Stimulated activated CD4-positive, alpha-beta T cell treated with anti-CD3 and anti-CD28 coated beads, Interleukin-2, amount 100 ng/mL, for 48 hours (primary cell): ENCODE measurements at regions not wholly inside any gene's neighbourhood (a gene's known extent, or its start where the extent isn't known, plus 50 kb on each side); places are given as distances from the start of the nearest gene placed in this dataset.
"Not testable (repeated sequence)": the region's sequence is repeated elsewhere in the genome, so short reads cannot be mapped to it uniquely, and the experiment has no call there.

Experiments used
- DNase-seq, 2 donors: peaks; one replicate each; pipeline ENCODE4 v3.0.0-alpha.2; 2020

GRCh38 chr1:67482733-67483482 lies 52.7 kb upstream of the SERBP1 start:
- no peak for DNase-seq

- DNase-seq = no peak
These were observed 54.3 kb upstream of the SERBP1 start for GRCh38 chr1:67484492-67484891.

- DNase-seq = no peak
These were observed 55.0 kb upstream of the SERBP1 start for GRCh38 chr1:67485046-67485811.

- no peak for DNase-seq
These were observed 59.4 kb upstream of the SERBP1 start for GRCh38 chr1:67489643-67490042.

- DNase-seq = no peak
These were observed 61.1 kb upstream of the SERBP1 start for GRCh38 chr1:67491280-67491679.

- DNase-seq = no peak
These were observed 62.9 kb upstream of the SERBP1 start for GRCh38 chr1:67493148-67493547.

- DNase-seq = no peak
These were observed 65.1 kb upstream of the SERBP1 start for GRCh38 chr1:67495327-67495726.

- DNase-seq = no peak
These were observed 66.1 kb upstream of the SERBP1 start for GRCh38 chr1:67496329-67496728.

- peak; percentile 87 to 88 for DNase-seq
These were observed 70.3 kb upstream of the SERBP1 start for GRCh38 chr1:67500413-67500959.

- DNase-seq = no peak
These were observed 73.8 kb upstream of the SERBP1 start for GRCh38 chr1:67503974-67504373.

- not testable (repeated sequence) for DNase-seq
These were observed 83.4 kb upstream of the SERBP1 start for GRCh38 chr1:67513392-67514294.

GRCh38 chr1:67514300-67514699 lies 84.1 kb upstream of the SERBP1 start:
- no peak for DNase-seq

- DNase-seq = no peak
These were observed 84.6 kb upstream of the SERBP1 start for GRCh38 chr1:67514786-67515185.

- no peak for DNase-seq
These were observed 85.3 kb upstream of the SERBP1 start for GRCh38 chr1:67515324-67516080.

GRCh38 chr1:67517046-67517445 lies 86.8 kb upstream of the SERBP1 start:
- DNase-seq = no peak

- DNase-seq = no peak
These were observed 91.8 kb upstream of the SERBP1 start for GRCh38 chr1:67522001-67522441.

GRCh38 chr1:67522793-67523192 lies 92.6 kb upstream of the SERBP1 start:
- no peak for DNase-seq

- DNase-seq = no peak
These were observed 94.2 kb upstream of the SERBP1 start for GRCh38 chr1:67524143-67525052.

GRCh38 chr1:67525053-67525760 lies 95.0 kb upstream of the SERBP1 start:
- no peak for DNase-seq

GRCh38 chr1:67528141-67528540 lies 97.9 kb upstream of the SERBP1 start:
- DNase-seq = no peak
